ENCODE measurements at regions not wholly inside any gene's neighbourhood (a gene's known extent, or its start where the extent isn't known, plus 50 kb on each side); places are given as distances from the start of the nearest gene placed in this dataset.

DNA sequence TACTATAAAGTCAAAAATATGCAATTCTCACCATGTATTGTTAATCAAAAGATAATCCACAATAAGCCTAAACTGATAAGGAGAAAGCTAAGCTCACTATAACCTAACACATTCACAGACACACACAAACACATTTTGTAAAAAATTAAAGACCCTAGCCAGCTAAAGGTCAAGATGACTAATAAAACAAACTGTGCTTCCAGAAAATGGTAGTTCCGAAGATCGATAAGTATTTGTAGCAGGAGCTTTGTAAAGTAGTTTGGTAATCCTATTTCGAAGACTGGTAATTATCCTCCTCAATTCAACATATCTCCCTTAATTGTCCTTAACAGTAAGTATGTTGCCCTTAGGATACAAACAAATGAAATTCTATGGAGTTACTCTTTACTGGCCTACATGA is 62.9 kb upstream of the CHMP2B start:
- no peaks in the 10 kb centered on the region for H3K36me3 ChIP-seq (ENCODE audit: control insufficient read depth in 2 of 2, extremely low read depth in 1 of 2, insufficient read depth in 2 of 2, low read length in 2 of 2)
- H3K4me3 ChIP-seq (ENCODE audit: control insufficient read depth in 2 of 3, extremely low read depth in 1 of 3, insufficient read depth in 2 of 3, low read depth in 1 of 3, low read length in 3 of 3) = no peak overlapping the region
- TF ChIP-seq, protein P1, sequence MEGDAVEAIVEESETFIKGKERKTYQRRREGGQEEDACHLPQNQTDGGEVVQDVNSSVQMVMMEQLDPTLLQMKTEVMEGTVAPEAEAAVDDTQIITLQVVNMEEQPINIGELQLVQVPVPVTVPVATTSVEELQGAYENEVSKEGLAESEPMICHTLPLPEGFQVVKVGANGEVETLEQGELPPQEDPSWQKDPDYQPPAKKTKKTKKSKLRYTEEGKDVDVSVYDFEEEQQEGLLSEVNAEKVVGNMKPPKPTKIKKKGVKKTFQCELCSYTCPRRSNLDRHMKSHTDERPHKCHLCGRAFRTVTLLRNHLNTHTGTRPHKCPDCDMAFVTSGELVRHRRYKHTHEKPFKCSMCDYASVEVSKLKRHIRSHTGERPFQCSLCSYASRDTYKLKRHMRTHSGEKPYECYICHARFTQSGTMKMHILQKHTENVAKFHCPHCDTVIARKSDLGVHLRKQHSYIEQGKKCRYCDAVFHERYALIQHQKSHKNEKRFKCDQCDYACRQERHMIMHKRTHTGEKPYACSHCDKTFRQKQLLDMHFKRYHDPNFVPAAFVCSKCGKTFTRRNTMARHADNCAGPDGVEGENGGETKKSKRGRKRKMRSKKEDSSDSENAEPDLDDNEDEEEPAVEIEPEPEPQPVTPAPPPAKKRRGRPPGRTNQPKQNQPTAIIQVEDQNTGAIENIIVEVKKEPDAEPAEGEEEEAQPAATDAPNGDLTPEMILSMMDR (optimal IDR thresholded peaks at IDR 0.05 in 1 of 3, IDR thresholded peaks at IDR 0.05 in 1 of 3, conservative IDR thresholded peaks at IDR 0.05 in 1 of 3; ENCODE audit: extremely low read depth in 1 of 3, insufficient read depth in 2 of 3, low read length in 3 of 3) = no peak
- TF ChIP-seq EZH2 (IDR thresholded peaks at IDR 0.05; ENCODE audit: low read length) = no peak
- no peak overlapping the region for H2AFZ ChIP-seq (ENCODE audit: control insufficient read depth, low read length)
- H3K27me3 ChIP-seq (ENCODE audit: control insufficient read depth, extremely low read depth, insufficient read depth, low read length) = no peaks in the 10 kb centered on the region
- no peak overlapping the region for H3K4me2 ChIP-seq (ENCODE audit: control insufficient read depth, extremely low read depth, insufficient read depth, low read depth, low read length)
- H3K4me1 ChIP-seq (ENCODE audit: control insufficient read depth, extremely low read depth, insufficient read depth, low read length) = no peaks in the 10 kb centered on the region
- H3K9me1 ChIP-seq (ENCODE audit: control insufficient read depth, extremely low read depth, insufficient read depth, low read length) = no peaks in the 10 kb centered on the region
- no peaks in the 10 kb centered on the region for H4K20me1 ChIP-seq (ENCODE audit: control insufficient read depth, extremely low read depth, insufficient read depth, low read length)
- dilution Hi-C loops (cut with MboI; ENCODE audit: extremely low pct_ligation_motif_present, low sequenced_read_pairs) = no loop called here
- no peak for FAIRE-seq
- no peaks in the 10 kb centered on the region for H3K9me3 ChIP-seq (ENCODE audit: control insufficient read depth, low read depth, low read length)
- no peak for DNase-seq (ENCODE audit: low read depth, low spot score)
- no peak overlapping the region for H3K9ac ChIP-seq (ENCODE audit: control insufficient read depth, extremely low read depth, insufficient read depth, low read length)
- H3K79me2 ChIP-seq (ENCODE audit: control insufficient read depth, insufficient read depth, low read length) = no peaks in the 10 kb centered on the region
- no peak overlapping the region for H3K27ac ChIP-seq (ENCODE audit: control insufficient read depth, insufficient read depth, low read length)

GRCh38 chr3:87161851-87162250 is 65.3 kb upstream of the CHMP2B start:
- H3K4me2 ChIP-seq (ENCODE audit: control insufficient read depth, extremely low read depth, insufficient read depth, low read depth, low read length) = no peak overlapping the region
- H3K27me3 ChIP-seq (ENCODE audit: control insufficient read depth, extremely low read depth, insufficient read depth, low read length) = no peaks in the 10 kb centered on the region
- H4K20me1 ChIP-seq (ENCODE audit: control insufficient read depth, extremely low read depth, insufficient read depth, low read length) = no peaks in the 10 kb centered on the region
- no peaks in the 10 kb centered on the region for H3K4me1 ChIP-seq (ENCODE audit: control insufficient read depth, extremely low read depth, insufficient read depth, low read length)
- H3K9me3 ChIP-seq (ENCODE audit: control insufficient read depth, low read depth, low read length) = no peaks in the 10 kb centered on the region
- no peak for TF ChIP-seq EZH2 (IDR thresholded peaks at IDR 0.05; ENCODE audit: low read length)
- TF ChIP-seq, protein P1 (optimal IDR thresholded peaks at IDR 0.05 in 1 of 3, IDR thresholded peaks at IDR 0.05 in 1 of 3, conservative IDR thresholded peaks at IDR 0.05 in 1 of 3; ENCODE audit: extremely low read depth in 1 of 3, insufficient read depth in 2 of 3, low read length in 3 of 3) = no peak
- dilution Hi-C loops (cut with MboI; ENCODE audit: extremely low pct_ligation_motif_present, low sequenced_read_pairs) = no loop called here
- no peak overlapping the region for H2AFZ ChIP-seq (ENCODE audit: control insufficient read depth, low read length)
- FAIRE-seq (no peak), DNase-seq (ENCODE audit: low read depth, low spot score) (no peak)
- no peaks in the 10 kb centered on the region for H3K36me3 ChIP-seq (ENCODE audit: control insufficient read depth in 2 of 2, extremely low read depth in 1 of 2, insufficient read depth in 2 of 2, low read length in 2 of 2)
- no peak overlapping the region for H3K27ac ChIP-seq (ENCODE audit: control insufficient read depth, insufficient read depth, low read length)
- no peak overlapping the region for H3K4me3 ChIP-seq (ENCODE audit: control insufficient read depth in 2 of 3, extremely low read depth in 1 of 3, insufficient read depth in 2 of 3, low read depth in 1 of 3, low read length in 3 of 3)
- H3K79me2 ChIP-seq (ENCODE audit: control insufficient read depth, insufficient read depth, low read length) = no peaks in the 10 kb centered on the region
- H3K9me1 ChIP-seq (ENCODE audit: control insufficient read depth, extremely low read depth, insufficient read depth, low read length) = no peaks in the 10 kb centered on the region
- no peak overlapping the region for H3K9ac ChIP-seq (ENCODE audit: control insufficient read depth, extremely low read depth, insufficient read depth, low read length)
